ENCODE measurements at regions not wholly inside any gene's neighbourhood (a gene's known extent, or its start where the extent isn't known, plus 50 kb on each side); places are given as distances from the start of the nearest gene placed in this dataset.

DNA sequence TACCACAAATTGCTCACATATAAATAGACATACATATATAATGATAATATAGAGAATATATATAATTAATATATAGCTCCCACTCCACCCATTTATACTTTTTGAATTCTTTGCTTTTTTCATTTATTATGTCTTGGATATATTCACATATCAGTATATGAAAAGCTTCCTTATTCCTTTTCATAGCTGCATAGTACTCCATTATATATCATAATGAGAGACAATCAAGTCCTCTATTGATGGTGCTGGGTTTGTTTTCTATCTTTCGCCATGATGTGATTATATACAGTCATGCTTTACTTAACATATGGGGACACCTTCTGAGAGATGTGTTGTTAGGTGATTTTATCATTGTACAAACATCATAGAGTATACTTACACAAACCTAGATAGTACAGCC is 51.6 kb upstream of the ELL2 start:
- H3K9me3 ChIP-seq (replicated peaks; ENCODE audit: control insufficient read depth, insufficient read depth, low read length) = no peaks in the 10 kb centered on the region
- H4K20me1 ChIP-seq (replicated peaks; ENCODE audit: control insufficient read depth, extremely low read depth, insufficient read depth, low read length) = no peaks in the 10 kb centered on the region
- POLR2A ChIA-PET = no interaction called here
- no peak overlapping the region for H3K4me3 ChIP-seq (replicated peaks in 1 of 3; ENCODE audit: insufficient read depth in 1 of 3, low read depth in 1 of 3, low read length in 3 of 3)
- no peak overlapping the region for H3K27ac ChIP-seq (ENCODE audit: insufficient read depth, low read depth, low read length)
- no peaks in the 10 kb centered on the region for H3K4me1 ChIP-seq (ENCODE audit: control insufficient read depth, extremely low read depth, insufficient read depth, low read length)
- H3K36me3 ChIP-seq (ENCODE audit: control insufficient read depth in 2 of 2, extremely low read depth in 1 of 2, insufficient read depth in 2 of 2, low read length in 2 of 2) = no peaks in the 10 kb centered on the region
- BruUV-seq (replicated peaks) = no TSS peak
- H3K27me3 ChIP-seq (ENCODE audit: control insufficient read depth in 2 of 2, insufficient read depth in 2 of 2, low read length in 2 of 2) = no peaks in the 10 kb centered on the region
- no peak overlapping the region for H3K9ac ChIP-seq (replicated peaks; ENCODE audit: extremely low read depth, insufficient read depth, low read length)
- dilution Hi-C loops (cut with MboI; ENCODE audit: extremely low pct_ligation_motif_present, low sequenced_read_pairs) = no loop called here
- H3K79me2 ChIP-seq (ENCODE audit: control insufficient read depth, insufficient read depth, low read length) = no peaks in the 10 kb centered on the region
- no peak overlapping the region for H2AFZ ChIP-seq (ENCODE audit: low read depth, low read length)
- FAIRE-seq (no peak), DNase-seq (ENCODE audit: low read depth, low spot score) (no peak)
- intact Hi-C loops (cut with micrococcal nuclease) = no loop called here
- H3K9me1 ChIP-seq (replicated peaks; ENCODE audit: control insufficient read depth, extremely low read depth, insufficient read depth, low read length) = no peaks in the 10 kb centered on the region
- no peak overlapping the region for H3K4me2 ChIP-seq (ENCODE audit: insufficient read depth, low read length)
- CTCF ChIA-PET = no interaction called here
- TF ChIP-seq MYC (IDR thresholded peaks at IDR 0.05; ENCODE audit: low read depth, low read length) = no peak
- TF ChIP-seq, protein P1, sequence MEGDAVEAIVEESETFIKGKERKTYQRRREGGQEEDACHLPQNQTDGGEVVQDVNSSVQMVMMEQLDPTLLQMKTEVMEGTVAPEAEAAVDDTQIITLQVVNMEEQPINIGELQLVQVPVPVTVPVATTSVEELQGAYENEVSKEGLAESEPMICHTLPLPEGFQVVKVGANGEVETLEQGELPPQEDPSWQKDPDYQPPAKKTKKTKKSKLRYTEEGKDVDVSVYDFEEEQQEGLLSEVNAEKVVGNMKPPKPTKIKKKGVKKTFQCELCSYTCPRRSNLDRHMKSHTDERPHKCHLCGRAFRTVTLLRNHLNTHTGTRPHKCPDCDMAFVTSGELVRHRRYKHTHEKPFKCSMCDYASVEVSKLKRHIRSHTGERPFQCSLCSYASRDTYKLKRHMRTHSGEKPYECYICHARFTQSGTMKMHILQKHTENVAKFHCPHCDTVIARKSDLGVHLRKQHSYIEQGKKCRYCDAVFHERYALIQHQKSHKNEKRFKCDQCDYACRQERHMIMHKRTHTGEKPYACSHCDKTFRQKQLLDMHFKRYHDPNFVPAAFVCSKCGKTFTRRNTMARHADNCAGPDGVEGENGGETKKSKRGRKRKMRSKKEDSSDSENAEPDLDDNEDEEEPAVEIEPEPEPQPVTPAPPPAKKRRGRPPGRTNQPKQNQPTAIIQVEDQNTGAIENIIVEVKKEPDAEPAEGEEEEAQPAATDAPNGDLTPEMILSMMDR (IDR thresholded peaks at IDR 0.05; ENCODE audit: extremely low read depth in 1 of 2, insufficient read depth in 1 of 2, low read depth in 1 of 2, low read length in 2 of 2) = no peak
- no peak for TF ChIP-seq POLR2A (IDR thresholded peaks at IDR 0.05; ENCODE audit: low read depth, low read length)
- no peak for TF ChIP-seq EZH2 (IDR thresholded peaks at IDR 0.05; ENCODE audit: borderline replicate concordance, low read depth, low read length, severe bottlenecking)
- TF ChIP-seq, protein P2, sequence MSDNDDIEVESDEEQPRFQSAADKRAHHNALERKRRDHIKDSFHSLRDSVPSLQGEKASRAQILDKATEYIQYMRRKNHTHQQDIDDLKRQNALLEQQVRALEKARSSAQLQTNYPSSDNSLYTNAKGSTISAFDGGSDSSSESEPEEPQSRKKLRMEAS (IDR thresholded peaks at IDR 0.05; ENCODE audit: insufficient read depth, insufficient read length) = no peak
- TF ChIP-seq JUN (IDR thresholded peaks at IDR 0.05; ENCODE audit: borderline replicate concordance, insufficient read depth, insufficient read length, low read depth) = no peak
- TF ChIP-seq POLR2AphosphoS5 (IDR thresholded peaks at IDR 0.05; ENCODE audit: insufficient read depth, low read depth, low read length) = no peak
- no peak for TF ChIP-seq FOS (IDR thresholded peaks at IDR 0.05; ENCODE audit: borderline replicate concordance, insufficient read depth, low read length)
- TF ChIP-seq GATA2 (IDR thresholded peaks at IDR 0.05; ENCODE audit: insufficient read depth, insufficient read length, low read depth, low read length) = no peak
